HG02610 (cell line): ENCODE measurements at regions not wholly inside any gene's neighbourhood (a gene's known extent, or its start where the extent isn't known, plus 50 kb on each side); places are given as distances from the start of the nearest gene placed in this dataset.

Source experiments
- ATAC-seq: cut with Tn5 transposase; IDR thresholded peaks from one replicate; pipeline ENCODE4 v1.9.1; 2021; ENCODE audit warnings: mild to moderate bottlenecking, moderate library complexity; ENCODE audit not compliant: unreplicated experiment

- ATAC-seq = no peak
These were observed 66.4 kb upstream of the PDE10A start for GRCh38 chr6:165729307-165729936.

DNA sequence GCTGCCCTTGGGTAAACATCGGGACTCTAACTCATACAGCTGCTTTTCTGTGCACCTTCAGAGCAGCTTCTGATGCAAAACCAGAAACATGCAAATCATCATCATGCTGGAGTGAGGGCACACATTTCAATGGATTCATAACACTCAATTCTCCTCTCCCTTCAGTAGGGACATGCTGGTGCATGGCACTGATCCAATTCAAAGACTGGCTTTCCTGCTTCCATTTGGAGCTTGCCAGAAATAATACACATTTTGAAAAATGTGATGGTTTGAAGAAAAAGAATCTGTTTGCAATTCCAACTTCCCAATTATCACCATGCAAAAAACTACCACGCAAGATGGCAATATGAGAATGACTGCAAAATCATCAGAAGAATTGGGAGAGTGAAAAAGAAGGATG, 65.2 kb upstream of the PDE10A start:
- ATAC-seq = no peak

GRCh38 chr6:165726965-165727381, 63.9 kb upstream of the PDE10A start:
- no peak for ATAC-seq

DNA sequence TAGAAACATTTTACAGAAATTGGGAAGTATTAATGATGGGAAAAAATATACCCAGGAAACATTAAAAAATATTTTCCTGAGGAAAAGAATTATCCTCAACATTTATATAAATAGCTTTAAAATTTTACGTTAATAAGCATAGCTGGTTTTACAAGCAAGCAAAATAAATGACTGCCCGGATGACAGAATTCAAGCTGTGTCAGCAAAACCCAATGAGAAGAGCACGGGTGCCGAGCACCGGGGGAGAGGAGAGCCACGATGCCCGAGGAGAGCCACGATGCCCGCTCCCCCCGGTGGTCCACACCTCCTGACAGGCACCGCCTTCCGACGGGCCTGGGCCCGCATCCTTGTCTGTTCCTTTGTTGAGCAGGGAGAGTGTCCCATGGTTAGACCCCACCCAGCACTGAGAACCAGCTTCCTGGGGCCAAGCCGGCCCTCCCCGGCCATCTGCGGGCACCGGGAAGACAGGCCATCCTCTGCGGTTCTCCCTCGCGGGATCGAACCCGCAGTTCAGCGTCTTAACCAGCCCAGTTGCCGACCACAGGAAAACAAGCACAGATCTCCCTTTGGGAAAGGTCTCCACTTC, 63.3 kb upstream of the PDE10A start:
- no peak for ATAC-seq

DNA sequence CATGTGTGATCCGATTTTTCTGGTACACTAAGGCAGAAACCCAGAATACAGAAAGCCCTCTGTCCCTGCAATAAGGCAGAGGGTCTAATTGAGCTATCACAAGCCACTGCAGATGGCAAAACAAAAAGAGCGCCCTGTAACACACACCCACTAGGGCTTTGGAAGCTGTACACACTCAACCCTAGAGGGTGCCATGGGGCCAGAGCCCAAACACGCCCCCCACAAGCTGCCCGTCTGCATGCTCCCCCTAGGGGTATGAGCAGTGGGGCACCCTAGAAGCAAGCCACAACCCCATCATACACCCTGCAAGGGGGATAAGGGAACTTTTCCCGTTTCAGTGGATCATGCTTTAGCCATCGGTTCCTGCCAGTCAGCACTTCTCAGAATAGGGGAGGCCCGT, 62.2 kb upstream of the PDE10A start:
- no peak for ATAC-seq

DNA sequence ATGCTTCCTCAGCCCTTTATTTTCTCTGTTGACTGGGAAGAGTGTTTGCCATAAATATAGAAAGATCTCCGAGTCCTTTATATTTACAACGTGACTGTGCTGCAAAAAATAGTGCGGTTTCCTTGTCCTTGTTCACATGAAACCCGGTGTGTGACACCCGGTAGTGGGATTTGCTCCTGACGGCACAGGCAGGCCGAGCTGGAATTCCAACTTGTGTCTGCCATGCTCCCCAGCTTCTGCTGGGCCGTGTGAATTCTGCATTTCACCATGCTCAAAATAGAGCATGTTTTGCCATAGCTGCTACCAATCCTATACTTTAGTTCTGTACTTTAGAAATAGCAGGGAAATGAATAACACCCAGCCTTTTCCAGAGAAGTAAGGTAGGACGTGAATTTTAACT, 60.3 kb upstream of the PDE10A start:
- ATAC-seq = no peak

- ATAC-seq = no peak
These were observed 59.0 kb upstream of the PDE10A start for GRCh38 chr6:165722022-165722421.

- ATAC-seq = no peak
These were observed 58.3 kb upstream of the PDE10A start for GRCh38 chr6:165721356-165721755.

DNA sequence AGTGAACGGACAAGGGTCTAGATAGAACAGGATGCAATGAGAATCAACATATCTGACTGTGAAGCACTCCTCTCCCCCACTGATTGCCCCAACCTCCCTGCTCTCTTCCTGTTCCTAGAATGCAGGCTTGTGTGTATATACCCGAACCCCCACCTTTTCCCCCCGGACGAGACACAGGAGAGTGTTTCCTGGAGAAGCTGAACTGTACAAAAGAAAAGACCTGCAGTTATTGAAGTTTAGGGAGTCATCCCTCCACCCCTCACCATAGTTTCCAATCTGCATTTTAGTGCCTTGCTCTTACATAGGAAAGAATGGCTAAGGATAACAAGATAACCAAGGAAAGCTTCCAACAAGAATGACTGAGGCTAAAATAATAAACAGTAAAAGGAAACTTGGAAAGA, 55.5 kb upstream of the PDE10A start:
- ATAC-seq = no peak

DNA sequence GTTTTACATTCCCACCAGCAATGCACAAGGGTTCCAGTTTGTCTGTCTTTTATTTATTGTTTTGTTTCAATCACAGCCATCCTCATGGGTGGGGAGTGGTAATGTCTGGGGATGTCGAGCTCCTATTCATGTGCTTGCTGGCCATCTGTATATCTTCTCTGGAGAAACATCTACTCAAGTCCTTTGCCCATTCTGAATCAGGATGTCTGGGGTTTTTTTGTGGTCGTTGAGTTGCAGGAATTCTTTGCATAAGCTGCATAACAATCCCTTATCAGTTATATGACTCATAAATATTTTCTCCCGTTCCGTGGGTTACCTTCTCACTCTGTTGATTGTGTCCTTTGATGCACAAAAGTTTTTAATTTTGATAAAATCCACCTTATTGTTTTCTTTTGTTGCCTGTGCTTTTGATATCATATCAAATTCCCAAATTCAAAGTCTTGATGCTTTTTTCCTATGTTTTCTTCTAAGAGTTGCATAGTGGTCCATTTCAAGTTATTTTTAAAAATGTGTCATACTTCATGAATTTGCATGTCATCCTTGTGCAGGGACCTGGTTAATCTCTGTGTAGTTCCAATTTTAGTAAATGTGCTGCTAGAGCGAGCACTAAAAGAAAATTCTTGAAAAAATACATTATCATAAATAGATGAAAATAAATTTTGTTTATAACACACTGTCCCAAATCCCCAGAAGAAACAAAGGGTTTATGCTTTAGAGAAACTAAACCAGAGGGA, 54.9 kb upstream of the PDE10A start:
- no peak for ATAC-seq

DNA sequence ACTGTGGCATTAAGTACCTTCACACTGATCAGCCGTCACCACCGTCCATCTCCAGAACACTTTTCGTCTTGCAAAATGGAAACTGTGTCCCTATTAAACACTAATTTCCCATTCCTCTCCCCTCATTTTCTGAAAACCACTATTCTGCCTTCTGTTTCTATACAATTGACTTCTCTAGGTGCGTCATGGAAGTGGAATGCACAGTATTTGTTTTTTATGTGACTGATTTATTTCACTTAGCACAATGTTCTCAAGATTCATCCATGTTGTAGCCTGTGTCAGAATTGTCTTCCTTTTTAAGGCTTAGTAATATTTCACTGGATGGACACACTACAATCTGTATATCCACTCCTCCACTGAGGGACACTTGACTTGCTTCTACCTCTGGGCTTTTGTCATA, 53.8 kb upstream of the PDE10A start:
- ATAC-seq = no peak

- ATAC-seq = no peak
These were observed 52.4 kb upstream of the PDE10A start for GRCh38 chr6:165715428-165715827.

GRCh38 chr6:165714907-165715306, 51.9 kb upstream of the PDE10A start:
- ATAC-seq = no peak

GRCh38 chr6:165713845-165714466, 50.9 kb upstream of the PDE10A start:
- no peak for ATAC-seq
